Activated CD4-positive, alpha-beta memory T cell treated with anti-CD3 and anti-CD28 coated beads for 36 hours (primary cell): ENCODE measurements at regions not wholly inside any gene's neighbourhood (a gene's known extent, or its start where the extent isn't known, plus 50 kb on each side); places are given as distances from the start of the nearest gene placed in this dataset.

Experiments used
- CTCF ChIA-PET: fragments of 350-600 bp; sonication (Branson Sonifier 250); formaldehyde crosslinking; loops from one replicate; lab custom pipeline; 2021; ENCODE audit warnings: antibody characterized with exemption, inconsistent platforms; lab: Charles Lee
- POLR2A ChIA-PET: fragments of 350-600 bp; sonication (Branson Sonifier 250); formaldehyde crosslinking; loops from one replicate; lab custom pipeline; 2021; ENCODE audit warnings: antibody characterized with exemption; lab: Charles Lee
- DNase-seq: peaks from one replicate; pipeline ENCODE4 v3.0.0-alpha.2; 2020
- H3K27ac Mint-ChIP-seq: one replicate; pipeline ENCODE4 v1.8.0; 2021; ENCODE audit warnings: mixed read lengths
- H3K27me3 Mint-ChIP-seq: one replicate; pipeline ENCODE4 v1.8.0; 2021; ENCODE audit warnings: mixed read lengths
- H3K36me3 Mint-ChIP-seq: one replicate; pipeline ENCODE4 v1.8.0; 2021; ENCODE audit warnings: mixed read lengths
- H3K4me1 Mint-ChIP-seq: one replicate; pipeline ENCODE4 v1.8.0; 2021; ENCODE audit warnings: low read depth, mixed read lengths
- H3K4me3 Mint-ChIP-seq: one replicate; pipeline ENCODE4 v1.8.0; 2021; ENCODE audit warnings: mild to moderate bottlenecking, mixed read lengths
- H3K9me3 Mint-ChIP-seq: one replicate; pipeline ENCODE4 v1.8.0; 2021; ENCODE audit warnings: mixed read lengths
- intact Hi-C: fragments of 100-400 bp; cut with micrococcal nuclease; formaldehyde crosslinking; loops from one replicate; pipeline ENCODE4 v1.15.1; 2023

DNA sequence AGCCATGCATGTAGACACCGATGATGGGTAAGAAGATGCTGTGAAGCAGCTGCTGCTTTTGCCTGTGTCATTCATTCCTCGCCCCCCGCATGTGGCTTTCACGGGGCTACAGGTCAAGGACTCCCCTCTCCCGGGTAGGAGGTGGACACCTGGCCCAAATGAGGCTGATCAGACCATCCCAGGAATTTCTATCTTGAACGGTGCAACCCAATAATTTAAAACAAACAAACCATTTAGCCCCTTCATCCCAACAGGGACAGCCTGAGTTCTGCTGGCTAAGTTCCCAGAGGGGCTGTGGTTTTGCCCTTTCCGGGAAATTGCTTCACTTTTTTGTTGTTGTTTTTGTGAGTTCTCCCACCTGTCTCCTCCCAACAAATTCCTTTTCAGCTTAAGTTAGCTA, 137.7 kb upstream of the CDH5 start:
- Mint-ChIP-seq H3K27me3 (peaks cover 21% of the 10 kb centered on the region), H3K36me3 (no peaks in the 10 kb centered on the region), H3K4me3 (no peak overlapping the region), H3K4me1 (peaks cover 2% of the 10 kb centered on the region), H3K27ac (no peak overlapping the region), H3K9me3 (no peaks in the 10 kb centered on the region)
- intact Hi-C loops: no loop called here
- ChIA-PET CTCF (interaction anchor here (0.6 kb wide), 1 partner anchor 1313 kb away, joined by 3 read pairs; no protein-coding TSS in a partner anchor), POLR2A (no interaction called here)
- no peak for DNase-seq

GRCh38 chr16:66227766-66228530, 138.5 kb upstream of the CDH5 start:
- Mint-ChIP-seq H3K36me3 (no peaks in the 10 kb centered on the region), H3K4me3 (no peak overlapping the region), H3K27ac (no peak overlapping the region), H3K9me3 (no peaks in the 10 kb centered on the region), H3K27me3 (peaks cover 20% of the 10 kb centered on the region), H3K4me1 (peaks cover 2% of the 10 kb centered on the region)
- ChIA-PET CTCF (no interaction called here), POLR2A (no interaction called here)
- DNase-seq: no peak
- intact Hi-C loops: no loop called here

GRCh38 chr16:66226762-66227161, 139.7 kb upstream of the CDH5 start:
- no peaks in the 10 kb centered on the region for H3K36me3 Mint-ChIP-seq
- intact Hi-C loops: no loop called here
- ChIA-PET CTCF (no interaction called here), POLR2A (no interaction called here)
- H3K4me3 Mint-ChIP-seq: no peak overlapping the region
- DNase-seq: no peak
- H3K27ac Mint-ChIP-seq: no peak overlapping the region
- H3K27me3 Mint-ChIP-seq: peaks cover 18% of the 10 kb centered on the region
- peaks cover 2% of the 10 kb centered on the region for H3K4me1 Mint-ChIP-seq
- no peaks in the 10 kb centered on the region for H3K9me3 Mint-ChIP-seq

DNA sequence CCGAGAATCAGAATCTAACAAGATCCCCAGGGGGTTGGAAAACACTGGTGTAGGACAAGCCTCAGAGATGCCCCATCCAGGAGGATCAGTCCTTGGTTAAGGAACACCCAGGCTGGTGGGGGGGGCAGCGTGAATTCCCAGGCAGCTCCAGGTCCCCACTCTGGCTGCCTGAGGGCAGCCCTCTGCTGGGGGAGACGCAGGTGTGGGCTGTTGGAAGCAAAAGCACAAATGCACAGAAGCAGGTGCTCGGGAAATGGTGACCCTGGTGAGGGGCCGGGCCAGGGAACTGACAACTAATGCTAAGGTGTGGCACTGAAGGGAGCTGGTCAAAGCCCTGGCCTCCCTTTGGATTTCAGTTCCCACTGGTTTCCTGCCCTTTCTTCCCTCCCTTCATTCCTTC, 140.8 kb upstream of the CDH5 start:
- DNase-seq: no peak
- Mint-ChIP-seq H3K27me3 (peaks cover 15% of the 10 kb centered on the region), H3K4me1 (peaks cover 2% of the 10 kb centered on the region), H3K36me3 (no peaks in the 10 kb centered on the region), H3K9me3 (no peaks in the 10 kb centered on the region), H3K27ac (no peak overlapping the region), H3K4me3 (no peak overlapping the region)
- CTCF ChIA-PET: no interaction called here
- POLR2A ChIA-PET: no interaction called here
- intact Hi-C loops: no loop called here

DNA sequence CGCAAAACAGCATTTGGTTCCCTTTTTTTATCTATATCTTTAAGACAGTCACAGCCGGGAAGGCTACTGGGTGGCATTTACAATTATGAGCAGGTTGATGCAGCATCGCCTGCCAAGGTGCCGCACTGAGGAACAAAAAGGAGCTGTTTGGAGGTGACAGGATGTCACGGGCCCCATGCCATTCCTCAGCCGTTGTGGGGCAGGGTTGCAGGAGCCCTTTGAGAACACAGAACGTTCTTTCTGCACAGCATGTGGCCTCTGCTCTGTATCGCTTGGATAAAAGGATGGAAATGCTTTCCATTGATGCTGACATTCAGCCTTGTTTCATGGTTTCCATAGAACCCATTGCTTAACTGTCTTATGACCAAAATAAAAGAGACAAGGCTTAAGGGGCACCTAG, 141.9 kb upstream of the CDH5 start:
- no peaks in the 10 kb centered on the region for H3K9me3 Mint-ChIP-seq
- H3K36me3 Mint-ChIP-seq: no peaks in the 10 kb centered on the region
- DNase-seq: no peak
- peaks cover 2% of the 10 kb centered on the region for H3K4me1 Mint-ChIP-seq
- ChIA-PET CTCF (no interaction called here), POLR2A (no interaction called here)
- H3K27me3 Mint-ChIP-seq: peaks cover 13% of the 10 kb centered on the region
- H3K27ac Mint-ChIP-seq: no peak overlapping the region
- H3K4me3 Mint-ChIP-seq: no peak overlapping the region
- intact Hi-C loops: no loop called here

DNA sequence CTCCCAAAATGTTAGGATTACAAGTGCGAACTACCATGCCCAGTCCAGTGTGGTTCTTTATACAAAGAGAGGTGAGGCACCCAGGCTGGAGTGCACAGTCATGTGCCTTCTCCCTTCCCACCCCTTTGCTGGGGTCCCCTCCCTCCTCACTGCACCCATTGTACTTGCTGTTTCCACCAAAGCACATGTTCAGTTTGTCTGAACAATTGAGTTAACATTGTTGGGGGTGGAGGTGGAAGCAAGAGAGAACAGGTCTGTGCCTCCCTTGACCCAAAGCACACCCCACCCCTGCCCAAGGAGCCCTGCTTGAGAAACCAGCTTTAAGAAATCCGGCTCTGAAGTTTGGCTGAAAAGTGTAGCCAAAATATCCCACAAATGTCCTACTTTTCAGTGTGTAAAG, 142.3 kb upstream of the CDH5 start:
- POLR2A ChIA-PET: no interaction called here
- no peak for DNase-seq
- no peaks in the 10 kb centered on the region for H3K36me3 Mint-ChIP-seq
- peaks cover 11% of the 10 kb centered on the region for H3K27me3 Mint-ChIP-seq
- H3K4me3 Mint-ChIP-seq: no peak overlapping the region
- H3K4me1 Mint-ChIP-seq: peaks cover 2% of the 10 kb centered on the region
- H3K27ac Mint-ChIP-seq: no peak overlapping the region
- H3K9me3 Mint-ChIP-seq: no peaks in the 10 kb centered on the region
- intact Hi-C loops: no loop called here
- CTCF ChIA-PET: no interaction called here

GRCh38 chr16:66223176-66223780, 143.2 kb upstream of the CDH5 start:
- no peaks in the 10 kb centered on the region for H3K9me3 Mint-ChIP-seq
- CTCF ChIA-PET: no interaction called here
- H3K36me3 Mint-ChIP-seq: no peaks in the 10 kb centered on the region
- H3K4me1 Mint-ChIP-seq: no peaks in the 10 kb centered on the region
- H3K4me3 Mint-ChIP-seq: no peak overlapping the region
- POLR2A ChIA-PET: no interaction called here
- intact Hi-C loops: no loop called here
- DNase-seq: no peak
- no peak overlapping the region for H3K27ac Mint-ChIP-seq
- H3K27me3 Mint-ChIP-seq: peaks cover 9% of the 10 kb centered on the region

- H3K27ac Mint-ChIP-seq: no peak overlapping the region
- no peak for DNase-seq
- CTCF ChIA-PET: no interaction called here
- no peaks in the 10 kb centered on the region for H3K4me1 Mint-ChIP-seq
- no peaks in the 10 kb centered on the region for H3K36me3 Mint-ChIP-seq
- no peak overlapping the region for H3K4me3 Mint-ChIP-seq
- H3K27me3 Mint-ChIP-seq: peaks cover 10% of the 10 kb centered on the region
- POLR2A ChIA-PET: no interaction called here
- no peaks in the 10 kb centered on the region for H3K9me3 Mint-ChIP-seq
- intact Hi-C loops: no loop called here
These were observed 143.7 kb upstream of the CDH5 start for GRCh38 chr16:66222756-66223155.

GRCh38 chr16:66220702-66221101, 145.8 kb upstream of the CDH5 start:
- Mint-ChIP-seq H3K27me3 (peaks cover 11% of the 10 kb centered on the region), H3K4me1 (no peaks in the 10 kb centered on the region), H3K27ac (no peak overlapping the region), H3K36me3 (no peaks in the 10 kb centered on the region), H3K4me3 (no peak overlapping the region), H3K9me3 (no peaks in the 10 kb centered on the region)
- ChIA-PET POLR2A (no interaction called here), CTCF (no interaction called here)
- intact Hi-C loops: no loop called here
- no peak for DNase-seq

GRCh38 chr16:66219491-66219890, 147.0 kb upstream of the CDH5 start:
- Mint-ChIP-seq H3K27me3 (peaks cover 11% of the 10 kb centered on the region), H3K36me3 (no peaks in the 10 kb centered on the region), H3K4me1 (no peaks in the 10 kb centered on the region), H3K27ac (no peak overlapping the region), H3K9me3 (no peaks in the 10 kb centered on the region), H3K4me3 (no peak overlapping the region)
- intact Hi-C loops: no loop called here
- ChIA-PET CTCF (no interaction called here), POLR2A (no interaction called here)
- no peak for DNase-seq

GRCh38 chr16:66212428-66212827, 154.1 kb upstream of the CDH5 start:
- CTCF ChIA-PET: no interaction called here
- no peak overlapping the region for H3K27ac Mint-ChIP-seq
- DNase-seq: no peak
- peaks cover 12% of the 10 kb centered on the region for H3K27me3 Mint-ChIP-seq
- H3K4me1 Mint-ChIP-seq: no peaks in the 10 kb centered on the region
- POLR2A ChIA-PET: no interaction called here
- no peaks in the 10 kb centered on the region for H3K36me3 Mint-ChIP-seq
- no peak overlapping the region for H3K4me3 Mint-ChIP-seq
- intact Hi-C loops: no loop called here
- H3K9me3 Mint-ChIP-seq: no peaks in the 10 kb centered on the region

DNA sequence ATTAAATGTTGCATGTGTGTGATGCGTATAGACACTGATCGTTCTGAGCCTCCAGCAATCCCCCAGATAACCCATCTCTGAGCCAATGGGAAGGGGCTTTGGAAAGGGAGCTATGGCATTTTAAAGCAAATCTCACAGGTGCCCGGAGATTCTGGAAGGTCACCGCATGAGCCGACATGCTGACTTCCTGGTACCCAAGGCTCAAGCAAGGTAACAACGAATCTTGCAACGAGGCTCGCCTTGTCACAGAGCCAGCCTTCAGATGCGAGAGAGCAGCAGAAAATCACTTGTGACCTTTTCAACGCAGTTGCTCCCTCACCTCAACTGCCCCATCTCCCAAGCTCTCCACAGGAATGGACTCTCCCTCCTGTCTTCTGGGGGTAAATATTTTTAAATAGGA, 154.8 kb upstream of the CDH5 start:
- no peaks in the 10 kb centered on the region for H3K4me1 Mint-ChIP-seq
- H3K27me3 Mint-ChIP-seq: peaks cover 12% of the 10 kb centered on the region
- intact Hi-C loops: no loop called here
- no peaks in the 10 kb centered on the region for H3K9me3 Mint-ChIP-seq
- DNase-seq: no peak
- POLR2A ChIA-PET: no interaction called here
- H3K27ac Mint-ChIP-seq: no peak overlapping the region
- H3K36me3 Mint-ChIP-seq: no peaks in the 10 kb centered on the region
- H3K4me3 Mint-ChIP-seq: no peak overlapping the region
- CTCF ChIA-PET: no interaction called here

- no peak overlapping the region for H3K27ac Mint-ChIP-seq
- H3K4me1 Mint-ChIP-seq: no peaks in the 10 kb centered on the region
- H3K4me3 Mint-ChIP-seq: no peak overlapping the region
- CTCF ChIA-PET: no interaction called here
- no peaks in the 10 kb centered on the region for H3K9me3 Mint-ChIP-seq
- intact Hi-C loops: no loop called here
- DNase-seq: no peak
- POLR2A ChIA-PET: no interaction called here
- peaks cover 9% of the 10 kb centered on the region for H3K27me3 Mint-ChIP-seq
- no peaks in the 10 kb centered on the region for H3K36me3 Mint-ChIP-seq
These were observed 158.6 kb upstream of the CDH5 start for GRCh38 chr16:66207883-66208265.
